ENCODE measurements at regions not wholly inside any gene's neighbourhood (a gene's known extent, or its start where the extent isn't known, plus 50 kb on each side); places are given as distances from the start of the nearest gene placed in this dataset.

DNA sequence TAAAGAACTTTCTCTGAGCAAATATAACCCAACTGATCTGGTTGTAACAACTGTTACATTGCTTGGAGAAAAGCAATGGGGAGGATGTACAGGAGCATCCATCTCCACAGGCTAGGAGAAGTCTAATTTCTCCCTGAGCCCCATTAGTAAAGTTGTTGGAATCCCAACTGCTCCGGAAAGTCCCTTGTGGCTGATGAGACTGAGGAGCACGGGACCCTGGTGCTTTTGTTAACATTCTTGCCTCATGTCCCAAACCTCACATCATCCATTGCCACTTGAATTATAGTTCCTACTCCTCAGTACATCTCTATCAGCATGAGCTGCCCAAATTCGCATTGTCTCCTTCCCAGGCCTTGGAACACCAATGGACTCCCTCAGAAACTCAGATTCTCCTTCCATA lies 260.6 kb upstream of the BMP2 start:
- H3K9me3 ChIP-seq (ENCODE audit: control insufficient read depth in 2 of 2, insufficient read depth in 1 of 2, low read length in 1 of 2) = no peaks in the 10 kb centered on the region
- DNase-seq (ENCODE audit: low read depth in 6 of 9, low spot score in 9 of 9) = no peak
- H3K4me3 ChIP-seq (ENCODE audit: low read length in 2 of 2) = no peak overlapping the region
- H3K36me3 ChIP-seq (ENCODE audit: control insufficient read depth in 2 of 2, insufficient read depth in 2 of 2, low read length in 1 of 2) = no peaks in the 10 kb centered on the region
- no peak overlapping the region for H3K27ac ChIP-seq (ENCODE audit: low read depth in 1 of 2, low read length in 1 of 2)
- H3K27me3 ChIP-seq (ENCODE audit: control insufficient read depth in 2 of 2, insufficient read depth in 1 of 2, low read length in 1 of 2) = no peaks in the 10 kb centered on the region
- WGBS = 65% methylated on average over 3 of the region's 3 CpGs
- no peaks in the 10 kb centered on the region for H3K4me1 ChIP-seq (ENCODE audit: control insufficient read depth in 2 of 2, insufficient read depth in 2 of 2, low read length in 2 of 2)

- no peaks in the 10 kb centered on the region for H3K9me3 ChIP-seq (ENCODE audit: control insufficient read depth in 2 of 2, insufficient read depth in 1 of 2, low read length in 1 of 2)
- H3K36me3 ChIP-seq (ENCODE audit: control insufficient read depth in 2 of 2, insufficient read depth in 2 of 2, low read length in 1 of 2) = no peaks in the 10 kb centered on the region
- WGBS = 92% methylated on average over 7 of the region's 7 CpGs
- DNase-seq (ENCODE audit: low read depth in 6 of 9, low spot score in 9 of 9) = no peak
- H3K4me1 ChIP-seq (ENCODE audit: control insufficient read depth in 2 of 2, insufficient read depth in 2 of 2, low read length in 2 of 2) = no peaks in the 10 kb centered on the region
- H3K27me3 ChIP-seq (ENCODE audit: control insufficient read depth in 2 of 2, insufficient read depth in 1 of 2, low read length in 1 of 2) = no peaks in the 10 kb centered on the region
- no peak overlapping the region for H3K4me3 ChIP-seq (ENCODE audit: low read length in 2 of 2)
- no peak overlapping the region for H3K27ac ChIP-seq (ENCODE audit: low read depth in 1 of 2, low read length in 1 of 2)
Observed at GRCh38 chr20:6504826-6505225, 262.7 kb upstream of the BMP2 start.

DNA sequence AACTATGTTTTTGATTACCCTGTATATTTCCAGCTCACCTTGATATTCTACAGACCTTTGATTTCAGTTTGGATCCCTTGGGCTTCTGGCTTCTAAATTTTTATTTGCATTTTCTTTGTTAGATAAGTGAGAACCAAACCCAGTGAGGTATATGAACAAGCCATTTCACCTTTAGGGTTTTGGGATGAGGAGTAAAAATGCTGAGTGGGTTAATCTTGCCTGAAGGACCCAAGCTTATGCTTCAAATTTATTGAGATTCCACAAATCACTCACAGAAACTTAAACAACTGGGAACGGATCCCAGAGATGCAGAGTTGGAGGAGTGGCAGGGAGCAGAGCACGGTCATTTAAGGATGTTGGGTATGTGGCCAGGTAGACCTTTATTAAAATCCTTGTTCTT lies 263.3 kb upstream of the BMP2 start:
- Histone ChIP-seq H3K27ac (ENCODE audit: low read depth in 1 of 2, low read length in 1 of 2) (no peak overlapping the region), H3K27me3 (ENCODE audit: control insufficient read depth in 2 of 2, insufficient read depth in 1 of 2, low read length in 1 of 2) (no peaks in the 10 kb centered on the region), H3K4me1 (ENCODE audit: control insufficient read depth in 2 of 2, insufficient read depth in 2 of 2, low read length in 2 of 2) (no peaks in the 10 kb centered on the region), H3K36me3 (ENCODE audit: control insufficient read depth in 2 of 2, insufficient read depth in 2 of 2, low read length in 1 of 2) (no peaks in the 10 kb centered on the region), H3K9me3 (ENCODE audit: control insufficient read depth in 2 of 2, insufficient read depth in 1 of 2, low read length in 1 of 2) (no peaks in the 10 kb centered on the region), H3K4me3 (ENCODE audit: low read length in 2 of 2) (no peak overlapping the region)
- DNase-seq (ENCODE audit: low read depth in 6 of 9, low spot score in 9 of 9) = no peak
- WGBS = 87% methylated on average over 2 of the region's 2 CpGs

DNA sequence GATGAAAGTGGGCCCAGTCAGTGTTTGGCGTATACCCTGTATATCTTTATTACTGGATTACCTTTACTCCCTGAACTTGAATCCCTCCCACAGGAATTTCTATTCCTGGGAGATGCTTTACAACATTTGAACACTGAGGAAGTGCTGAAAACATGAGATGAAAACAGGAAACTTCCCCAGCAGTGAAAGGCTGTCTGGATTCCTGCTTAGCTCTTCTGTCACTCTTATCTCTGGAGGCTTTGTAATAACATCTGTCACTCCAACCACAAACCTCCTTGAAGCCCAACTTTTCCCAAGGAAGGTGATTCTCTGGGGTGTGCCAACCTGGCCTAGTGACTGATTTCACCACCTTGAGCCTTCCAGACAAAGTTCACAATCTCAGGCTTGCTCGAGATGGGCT lies 264.5 kb upstream of the BMP2 start:
- Histone ChIP-seq H3K4me3 (ENCODE audit: low read length in 2 of 2) (no peak overlapping the region), H3K27ac (ENCODE audit: low read depth in 1 of 2, low read length in 1 of 2) (no peak overlapping the region), H3K9me3 (ENCODE audit: control insufficient read depth in 2 of 2, insufficient read depth in 1 of 2, low read length in 1 of 2) (no peaks in the 10 kb centered on the region), H3K4me1 (ENCODE audit: control insufficient read depth in 2 of 2, insufficient read depth in 2 of 2, low read length in 2 of 2) (no peaks in the 10 kb centered on the region), H3K36me3 (ENCODE audit: control insufficient read depth in 2 of 2, insufficient read depth in 2 of 2, low read length in 1 of 2) (no peaks in the 10 kb centered on the region), H3K27me3 (ENCODE audit: control insufficient read depth in 2 of 2, insufficient read depth in 1 of 2, low read length in 1 of 2) (no peaks in the 10 kb centered on the region)
- no peak for DNase-seq (ENCODE audit: low read depth in 6 of 9, low spot score in 9 of 9)
- 92% methylated on average over 2 of the region's 2 CpGs for WGBS

GRCh38 chr20:6502219-6502618 lies 265.3 kb upstream of the BMP2 start:
- Histone ChIP-seq H3K4me1 (ENCODE audit: control insufficient read depth in 2 of 2, insufficient read depth in 2 of 2, low read length in 2 of 2) (no peaks in the 10 kb centered on the region), H3K36me3 (ENCODE audit: control insufficient read depth in 2 of 2, insufficient read depth in 2 of 2, low read length in 1 of 2) (no peaks in the 10 kb centered on the region), H3K27ac (ENCODE audit: low read depth in 1 of 2, low read length in 1 of 2) (no peak overlapping the region), H3K9me3 (ENCODE audit: control insufficient read depth in 2 of 2, insufficient read depth in 1 of 2, low read length in 1 of 2) (no peaks in the 10 kb centered on the region), H3K4me3 (ENCODE audit: low read length in 2 of 2) (no peak overlapping the region), H3K27me3 (ENCODE audit: control insufficient read depth in 2 of 2, insufficient read depth in 1 of 2, low read length in 1 of 2) (no peaks in the 10 kb centered on the region)
- 90% methylated on average over 2 of the region's 2 CpGs for WGBS
- DNase-seq (ENCODE audit: low read depth in 6 of 9, low spot score in 9 of 9) = no peak

GRCh38 chr20:6501061-6501460 lies 266.4 kb upstream of the BMP2 start:
- Histone ChIP-seq H3K27me3 (ENCODE audit: control insufficient read depth in 2 of 2, insufficient read depth in 1 of 2, low read length in 1 of 2) (no peaks in the 10 kb centered on the region), H3K4me3 (ENCODE audit: low read length in 2 of 2) (no peak overlapping the region), H3K36me3 (ENCODE audit: control insufficient read depth in 2 of 2, insufficient read depth in 2 of 2, low read length in 1 of 2) (no peaks in the 10 kb centered on the region), H3K4me1 (ENCODE audit: control insufficient read depth in 2 of 2, insufficient read depth in 2 of 2, low read length in 2 of 2) (no peaks in the 10 kb centered on the region), H3K27ac (ENCODE audit: low read depth in 1 of 2, low read length in 1 of 2) (no peak overlapping the region), H3K9me3 (ENCODE audit: control insufficient read depth in 2 of 2, insufficient read depth in 1 of 2, low read length in 1 of 2) (no peaks in the 10 kb centered on the region)
- 55% methylated on average over 1 of the region's 1 CpG for WGBS
- no peak for DNase-seq (ENCODE audit: low read depth in 6 of 9, low spot score in 9 of 9)

DNA sequence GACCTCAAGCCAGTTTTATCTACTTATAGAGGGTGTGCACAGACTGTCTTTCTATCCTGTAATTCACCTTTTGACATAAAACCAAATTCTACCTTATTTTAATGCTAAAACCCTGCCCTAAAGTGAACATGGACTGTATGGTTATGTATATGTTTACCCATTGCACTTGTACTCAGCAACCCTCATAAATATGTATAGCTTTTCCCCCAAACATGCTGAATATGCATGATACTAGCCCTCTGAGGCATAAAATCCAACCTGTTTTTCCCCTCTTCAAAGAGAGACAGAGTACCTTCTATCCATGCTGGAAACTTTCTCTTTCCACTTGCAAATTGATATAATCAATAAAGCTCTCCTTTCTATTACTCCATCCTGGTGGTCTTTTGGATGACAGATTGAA lies 267.9 kb upstream of the BMP2 start:
- DNase-seq (ENCODE audit: low read depth in 6 of 9, low spot score in 9 of 9) = no peak
- Histone ChIP-seq H3K27me3 (ENCODE audit: control insufficient read depth in 2 of 2, insufficient read depth in 1 of 2, low read length in 1 of 2) (no peaks in the 10 kb centered on the region), H3K27ac (ENCODE audit: low read depth in 1 of 2, low read length in 1 of 2) (no peak overlapping the region), H3K9me3 (ENCODE audit: control insufficient read depth in 2 of 2, insufficient read depth in 1 of 2, low read length in 1 of 2) (no peaks in the 10 kb centered on the region), H3K36me3 (ENCODE audit: control insufficient read depth in 2 of 2, insufficient read depth in 2 of 2, low read length in 1 of 2) (no peaks in the 10 kb centered on the region), H3K4me3 (ENCODE audit: low read length in 2 of 2) (no peak overlapping the region), H3K4me1 (ENCODE audit: control insufficient read depth in 2 of 2, insufficient read depth in 2 of 2, low read length in 2 of 2) (no peaks in the 10 kb centered on the region)

GRCh38 chr20:6496874-6497273 lies 270.6 kb upstream of the BMP2 start:
- Histone ChIP-seq H3K4me3 (ENCODE audit: low read length in 2 of 2) (no peak overlapping the region), H3K9me3 (ENCODE audit: control insufficient read depth in 2 of 2, insufficient read depth in 1 of 2, low read length in 1 of 2) (no peaks in the 10 kb centered on the region), H3K36me3 (ENCODE audit: control insufficient read depth in 2 of 2, insufficient read depth in 2 of 2, low read length in 1 of 2) (no peaks in the 10 kb centered on the region), H3K27me3 (ENCODE audit: control insufficient read depth in 2 of 2, insufficient read depth in 1 of 2, low read length in 1 of 2) (no peaks in the 10 kb centered on the region), H3K4me1 (ENCODE audit: control insufficient read depth in 2 of 2, insufficient read depth in 2 of 2, low read length in 2 of 2) (no peaks in the 10 kb centered on the region), H3K27ac (ENCODE audit: low read depth in 1 of 2, low read length in 1 of 2) (no peak overlapping the region)
- DNase-seq (ENCODE audit: low read depth in 6 of 9, low spot score in 9 of 9) = no peak

- no peaks in the 10 kb centered on the region for H3K4me1 ChIP-seq (ENCODE audit: control insufficient read depth in 2 of 2, insufficient read depth in 2 of 2, low read length in 2 of 2)
- no peaks in the 10 kb centered on the region for H3K36me3 ChIP-seq (ENCODE audit: control insufficient read depth in 2 of 2, insufficient read depth in 2 of 2, low read length in 1 of 2)
- no peak overlapping the region for H3K27ac ChIP-seq (ENCODE audit: low read depth in 1 of 2, low read length in 1 of 2)
- 98% methylated on average over 1 of the region's 1 CpG for whole genome bisulfite sequencing
- no peaks in the 10 kb centered on the region for H3K27me3 ChIP-seq (ENCODE audit: control insufficient read depth in 2 of 2, insufficient read depth in 1 of 2, low read length in 1 of 2)
- no peak for DNase-seq (ENCODE audit: low read depth in 6 of 9, low spot score in 9 of 9)
- no peaks in the 10 kb centered on the region for H3K9me3 ChIP-seq (ENCODE audit: control insufficient read depth in 2 of 2, insufficient read depth in 1 of 2, low read length in 1 of 2)
- H3K4me3 ChIP-seq (ENCODE audit: low read length in 2 of 2) = no peak overlapping the region
Observed at GRCh38 chr20:6495907-6496306, 271.6 kb upstream of the BMP2 start.

Data from thymus (tissue), 11 donors.